COR-L47 (cell line): ENCODE measurements at regions not wholly inside any gene's neighbourhood (a gene's known extent, or its start where the extent isn't known, plus 50 kb on each side); places are given as distances from the start of the nearest gene placed in this dataset.
"Not testable (repeated sequence)": the region's sequence is repeated elsewhere in the genome, so short reads cannot be mapped to it uniquely, and the experiment has no call there.

Experiments used
- DNase-seq: peaks from one replicate; lab custom pipeline; 2025; lab: John Stamatoyannopoulos, UW

DNA sequence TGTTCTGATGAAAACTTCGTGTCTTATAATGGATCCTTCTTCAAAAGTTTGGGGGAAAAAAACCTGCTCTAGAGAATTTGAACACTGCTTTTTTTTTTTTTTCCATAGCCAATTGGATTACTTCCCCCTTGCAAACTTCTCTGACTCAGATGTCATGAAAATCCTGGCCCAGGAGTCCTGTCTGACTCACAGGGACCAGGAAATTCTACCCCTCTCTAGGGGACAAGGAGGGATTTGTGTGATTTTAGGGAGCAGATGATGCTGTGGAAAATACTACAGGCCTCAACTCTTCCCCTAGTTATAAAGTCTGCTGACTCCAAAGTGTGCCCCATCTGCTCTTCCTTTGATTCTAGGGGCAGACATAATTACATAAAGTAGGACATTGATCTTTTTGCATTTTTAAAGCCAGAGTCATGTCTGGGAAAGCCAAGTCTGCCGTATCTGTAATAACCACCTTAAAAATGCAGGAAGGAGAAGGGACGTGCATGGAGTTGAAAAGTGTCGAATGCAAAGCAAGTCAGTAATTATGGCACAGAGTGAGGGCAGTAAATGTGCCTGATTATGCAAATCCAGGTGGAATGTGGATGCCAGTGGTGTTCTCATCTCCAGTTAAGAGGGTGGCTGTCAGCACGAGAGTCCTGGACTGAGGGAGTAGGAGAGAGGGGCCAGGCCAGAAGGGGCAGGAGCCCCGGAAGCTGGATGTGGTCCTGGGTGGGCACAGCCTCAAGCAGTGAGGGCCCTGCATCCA is 144.3 kb upstream of the SULF2 start:
- no peak for DNase-seq

DNA sequence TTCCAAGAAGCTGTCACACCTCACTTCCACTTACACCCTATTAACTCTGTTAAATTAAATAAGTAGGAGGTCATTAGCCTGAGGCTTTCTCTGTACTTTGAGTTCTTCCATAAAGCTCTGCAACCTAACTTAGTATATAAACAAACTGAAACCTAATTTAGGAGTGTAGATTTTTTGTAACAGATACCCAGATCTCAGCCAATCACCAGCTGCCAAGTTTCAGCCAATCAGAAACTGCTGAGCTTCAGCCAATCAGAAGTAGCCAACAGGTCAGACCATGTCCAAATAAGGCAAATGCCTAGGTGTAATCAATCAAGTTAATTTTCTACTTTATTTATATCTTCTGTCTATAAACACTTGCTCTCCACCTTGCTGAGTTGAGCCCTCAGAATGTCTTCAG is 142.7 kb upstream of the SULF2 start:
- no peak for DNase-seq

DNA sequence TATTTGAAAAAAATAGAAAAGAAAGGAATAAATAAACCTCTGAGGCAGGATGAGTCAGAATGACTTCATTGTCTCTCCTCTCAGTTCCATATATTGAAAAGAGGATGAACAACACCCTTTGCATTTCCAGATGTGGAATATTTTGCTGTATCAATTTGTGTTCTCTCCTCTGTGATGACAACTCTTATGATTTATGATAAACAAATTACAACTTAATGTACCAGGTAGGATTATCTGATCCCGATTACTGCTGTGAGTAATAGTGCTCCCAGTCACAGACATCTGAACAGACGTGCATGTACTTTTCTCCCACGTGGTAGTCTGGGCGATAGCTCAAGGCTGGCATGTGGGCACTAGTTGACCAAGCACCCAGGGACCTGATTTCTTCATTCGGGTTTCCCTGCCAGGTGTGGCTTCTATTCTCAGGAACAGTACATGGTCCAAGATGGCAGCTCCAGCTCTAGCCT is 142.1 kb upstream of the SULF2 start:
- DNase-seq, result no peak

DNA sequence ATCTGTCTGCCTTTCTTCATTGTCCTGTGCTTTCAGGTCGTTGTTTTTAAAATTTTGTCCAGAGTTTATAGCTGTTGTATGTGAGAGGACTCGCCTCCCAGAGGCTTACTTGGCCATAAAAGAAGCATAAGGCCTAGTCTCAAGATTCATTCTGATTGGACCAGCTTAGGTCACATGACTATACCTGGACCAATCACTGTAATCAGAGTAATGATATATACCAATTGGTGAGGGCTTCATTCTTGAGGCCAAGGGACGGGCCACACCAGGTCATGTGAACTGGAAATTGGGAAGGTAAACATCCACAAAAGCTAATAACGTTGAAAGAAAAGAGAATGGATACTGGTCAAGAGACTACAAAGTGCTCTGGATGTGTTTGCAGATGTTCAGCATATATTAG is 141.4 kb upstream of the SULF2 start:
- no peak for DNase-seq

DNA sequence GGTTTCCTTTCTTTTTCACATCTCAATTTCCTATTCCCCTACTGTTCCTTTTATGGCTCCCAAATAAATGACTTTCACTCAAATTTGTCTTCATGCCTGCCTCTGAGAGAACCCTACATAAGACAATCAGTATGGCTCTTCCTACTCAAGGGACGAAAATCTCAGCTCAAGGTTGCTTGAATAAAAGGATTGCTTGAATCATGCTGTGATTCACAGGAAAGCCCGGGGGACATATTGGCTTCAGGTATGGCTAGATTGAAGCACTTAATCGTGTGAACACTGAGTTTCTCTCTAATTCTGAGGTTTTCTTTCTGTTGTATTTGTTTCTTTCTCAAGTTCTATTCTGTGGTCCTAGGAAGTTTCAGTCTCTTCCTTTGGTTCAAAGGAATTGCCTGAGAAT is 140.3 kb upstream of the SULF2 start:
- no peak for DNase-seq

DNA sequence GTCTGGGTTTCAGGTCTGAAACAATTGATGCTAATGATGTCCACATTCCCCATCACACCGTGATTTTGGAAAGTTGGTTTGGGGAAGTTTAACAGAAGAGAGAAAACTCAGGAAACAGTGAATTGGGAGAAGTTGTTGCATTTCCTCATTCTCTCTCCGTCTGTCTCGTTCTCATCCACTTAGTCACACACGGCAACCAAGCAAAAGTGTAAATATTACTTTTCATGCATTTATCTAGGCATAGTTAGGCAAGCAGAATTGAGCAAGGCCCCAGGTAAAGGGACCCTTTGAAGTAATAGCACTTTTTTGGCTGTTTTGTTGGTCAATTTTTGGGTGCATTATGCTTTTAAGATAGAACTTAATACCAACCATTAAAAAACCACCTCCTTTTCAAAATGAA is 137.0 kb upstream of the SULF2 start:
- DNase-seq, result no peak

DNA sequence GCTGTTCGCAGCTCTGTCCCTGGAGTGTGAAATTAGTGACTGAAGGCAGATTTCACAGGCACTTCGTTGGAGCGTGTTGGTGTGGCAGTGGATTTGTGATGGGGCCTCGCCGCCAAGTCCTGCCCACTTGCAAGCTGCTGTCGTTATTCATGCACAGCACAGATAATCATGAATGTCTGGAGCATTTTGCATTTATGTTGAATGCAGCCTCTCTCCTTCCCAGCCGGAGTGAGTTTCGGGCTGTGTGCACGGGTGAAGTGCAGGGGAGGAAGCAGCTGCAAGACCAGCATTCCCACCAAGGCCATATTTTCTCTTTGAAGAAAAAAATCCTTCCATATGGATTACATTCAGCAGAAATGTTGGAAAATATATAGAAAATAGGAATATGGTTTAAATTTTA is 136.5 kb upstream of the SULF2 start:
- not testable (repeated sequence) for DNase-seq

DNA sequence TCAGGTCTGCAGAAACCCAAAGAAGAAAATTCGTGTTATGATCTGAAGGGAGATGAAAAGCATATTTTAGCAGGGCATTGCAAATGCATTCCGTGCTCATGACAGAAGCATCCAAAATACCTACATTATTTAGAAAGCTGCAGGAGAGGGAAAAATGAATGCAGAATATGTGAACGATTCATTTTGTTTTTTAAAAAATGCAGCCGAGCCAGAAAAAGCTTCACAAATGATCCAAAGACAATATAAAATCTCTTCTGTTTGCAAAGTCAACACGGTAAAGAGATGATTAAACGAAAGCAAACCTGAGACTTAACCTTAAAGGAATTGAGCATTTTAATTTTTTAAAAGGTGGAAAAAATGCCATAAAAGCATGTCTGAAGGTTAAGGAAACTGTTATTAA is 136.1 kb upstream of the SULF2 start:
- DNase-seq, result no peak

DNA sequence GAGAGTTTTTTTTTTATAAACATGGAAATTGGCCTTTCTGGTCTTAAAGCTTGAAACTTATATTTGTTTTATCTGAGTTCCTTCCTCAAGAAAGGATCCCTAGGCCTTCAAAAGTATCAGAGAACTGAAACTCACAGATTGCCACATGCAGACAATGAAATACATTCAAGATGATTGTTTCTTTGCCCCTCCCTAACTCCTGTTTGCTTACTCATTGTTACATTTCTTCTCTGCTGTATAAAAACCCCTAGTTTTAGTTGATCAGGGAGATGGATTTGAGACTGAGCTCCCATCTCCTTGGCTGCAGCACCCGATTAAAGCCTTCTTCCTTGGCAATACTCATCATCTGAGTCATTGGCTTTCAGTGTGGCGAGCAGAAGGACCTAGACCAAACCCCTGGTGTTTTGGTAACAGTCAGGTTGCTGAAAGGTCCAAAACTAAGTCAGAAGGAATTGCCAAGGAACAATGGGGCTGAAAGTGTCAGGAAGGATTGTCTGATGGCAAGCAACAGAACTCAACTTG is 132.3 kb upstream of the SULF2 start:
- DNase-seq, result no peak

DNA sequence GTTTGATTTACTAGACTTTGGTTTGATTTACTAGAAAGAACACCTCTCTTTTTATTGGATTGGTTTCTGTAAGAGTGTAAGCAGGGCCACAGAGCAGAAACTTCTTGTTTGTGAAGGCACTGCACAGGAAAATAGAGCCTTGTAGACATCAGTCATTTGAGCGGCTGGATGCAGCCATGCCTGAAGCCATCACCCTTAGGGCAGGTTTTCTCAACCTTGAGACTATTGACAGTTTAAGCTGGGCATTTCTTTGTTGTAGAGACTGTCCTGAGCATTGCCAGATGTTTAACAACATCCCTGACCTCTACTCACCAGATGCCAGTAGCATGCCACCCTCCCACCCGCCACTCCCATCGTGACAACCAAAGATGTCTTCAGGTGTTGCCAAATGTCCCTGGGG is 130.2 kb upstream of the SULF2 start:
- DNase-seq, result no peak

DNA sequence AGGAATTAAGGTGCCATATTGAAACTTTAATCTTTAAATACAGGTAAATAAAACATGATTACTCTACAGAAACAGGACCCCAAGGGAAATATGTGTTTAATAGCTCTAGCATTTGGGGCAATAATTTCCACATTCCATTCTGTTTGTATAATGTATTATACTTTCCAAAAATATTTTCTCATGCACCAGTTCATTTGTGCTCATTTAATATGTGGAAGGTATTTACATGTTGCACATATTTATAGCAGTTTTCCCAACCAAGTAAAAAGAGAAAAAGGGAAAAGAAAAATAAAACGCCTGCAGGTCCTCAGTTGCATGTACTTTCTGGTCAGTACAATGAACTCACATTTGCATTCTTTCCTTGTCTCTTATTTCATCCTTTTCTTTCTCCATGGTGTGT is 129.5 kb upstream of the SULF2 start:
- DNase-seq, result no peak

DNA sequence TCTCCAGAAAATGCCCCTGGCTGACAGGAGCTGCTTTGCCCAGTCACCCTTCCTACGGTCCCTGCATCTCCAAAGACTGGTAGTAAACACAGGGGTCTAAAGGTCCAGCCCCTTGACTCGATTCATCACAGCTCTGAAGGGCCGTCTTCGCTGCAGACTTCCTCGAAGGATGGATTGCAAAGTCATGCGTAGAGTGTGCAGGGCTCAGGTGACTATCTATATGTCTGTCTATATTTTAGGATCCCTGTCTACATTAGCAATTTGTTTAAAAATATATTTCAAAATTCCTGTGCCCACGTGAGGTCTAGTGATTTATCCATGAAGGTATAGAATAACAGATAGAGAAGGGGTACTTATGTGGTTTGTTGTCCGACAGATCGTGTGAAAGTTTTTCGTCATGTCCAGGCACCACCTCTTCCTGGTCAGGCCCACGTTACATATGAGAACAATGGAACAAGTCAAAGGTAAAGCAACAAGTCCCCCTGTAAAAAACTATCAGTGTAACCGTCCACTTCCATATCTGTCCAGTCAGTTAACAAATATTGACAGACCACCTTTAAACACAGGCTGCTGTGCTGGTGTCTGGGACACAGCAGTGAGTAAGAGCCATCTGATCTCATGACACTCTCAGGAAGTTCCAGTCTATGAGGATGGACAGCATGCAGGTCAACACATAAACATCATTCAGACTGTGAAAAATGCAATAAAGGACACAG is 127.7 kb upstream of the SULF2 start:
- not testable (repeated sequence) for DNase-seq

DNA sequence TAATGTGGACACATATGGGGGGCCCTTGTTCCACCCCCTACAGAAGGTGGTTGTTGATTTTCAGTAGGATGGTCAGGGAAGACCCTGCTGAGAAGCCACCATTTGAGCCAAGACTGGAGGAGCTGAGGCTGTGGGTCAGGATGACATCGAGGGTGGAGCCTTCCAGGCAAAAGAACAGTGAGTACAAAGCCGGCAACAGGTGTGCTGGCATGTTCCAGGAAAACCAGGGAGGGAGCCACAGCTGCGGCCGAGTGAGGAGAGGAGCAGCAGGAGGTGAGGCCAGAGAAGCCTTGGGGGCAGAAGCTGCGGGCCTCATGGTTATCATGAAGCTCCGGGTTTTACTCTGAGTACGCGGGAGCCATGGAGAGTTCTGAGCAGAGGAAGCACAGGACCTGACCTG is 126.9 kb upstream of the SULF2 start:
- not testable (repeated sequence) for DNase-seq

DNA sequence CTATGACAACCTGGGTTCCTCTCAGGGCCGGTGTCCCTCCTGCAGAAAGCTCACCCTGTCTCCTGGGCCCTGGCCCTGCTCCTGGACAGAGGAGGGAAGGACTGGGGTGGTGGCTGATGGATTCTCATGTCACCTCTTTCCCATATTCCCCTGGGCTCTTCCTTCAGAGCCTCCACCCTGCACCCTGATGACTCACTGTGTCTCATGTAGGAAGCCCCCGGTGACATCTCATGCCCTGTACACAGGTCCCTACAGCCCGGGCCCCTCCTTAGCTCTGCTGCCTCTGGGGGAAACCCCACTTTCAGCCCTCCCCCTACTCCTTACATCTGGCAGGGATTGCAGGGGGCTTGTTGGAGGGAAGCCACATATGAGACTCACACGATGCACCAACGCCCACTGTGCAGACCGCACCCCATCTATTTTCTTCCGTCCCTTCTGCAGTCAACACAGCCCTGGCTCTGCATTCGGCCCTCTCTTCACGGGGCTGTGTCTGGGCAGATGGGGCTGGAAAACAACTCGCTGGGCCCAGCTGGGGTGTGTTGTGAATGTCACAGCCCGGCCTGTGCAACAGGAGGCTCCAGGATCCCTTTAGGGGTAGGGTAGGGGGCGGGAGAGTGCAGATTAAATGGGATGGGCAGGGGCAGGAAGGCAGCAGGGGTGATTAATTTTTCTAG is 124.6 kb upstream of the SULF2 start:
- not testable (repeated sequence) for DNase-seq

DNA sequence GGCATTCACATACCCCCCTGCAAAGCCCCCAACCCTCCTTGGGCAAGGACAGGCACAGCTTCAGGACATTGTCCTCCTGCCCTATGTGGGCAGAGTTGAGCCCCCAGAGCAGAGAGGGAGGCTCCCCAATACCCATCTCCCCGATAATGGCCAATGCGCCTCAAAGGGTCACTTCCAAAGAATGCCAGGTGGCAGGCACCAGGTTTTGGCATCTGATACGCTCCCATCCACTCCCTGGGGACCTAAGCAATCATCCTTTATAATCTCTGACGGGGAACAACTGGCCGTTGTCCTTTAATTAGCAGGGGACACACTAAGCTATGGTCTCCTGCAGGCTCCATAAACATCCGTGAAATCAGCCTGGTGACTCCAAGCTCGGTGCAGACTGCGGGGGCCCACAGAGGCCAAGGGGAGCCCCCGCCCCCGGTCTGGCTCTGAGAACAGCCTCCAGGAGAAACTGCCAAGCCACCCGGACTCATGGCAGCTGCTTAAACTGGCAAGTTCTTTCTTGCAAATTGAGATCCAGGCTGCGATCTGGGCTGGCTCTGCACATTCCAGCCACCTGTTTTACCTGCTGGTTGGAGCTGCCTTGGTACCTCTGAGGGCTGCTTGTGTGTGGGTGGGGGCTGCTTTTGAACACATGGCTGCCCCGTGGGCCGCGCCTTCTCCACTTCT is 123.2 kb upstream of the SULF2 start:
- not testable (repeated sequence) for DNase-seq

DNA sequence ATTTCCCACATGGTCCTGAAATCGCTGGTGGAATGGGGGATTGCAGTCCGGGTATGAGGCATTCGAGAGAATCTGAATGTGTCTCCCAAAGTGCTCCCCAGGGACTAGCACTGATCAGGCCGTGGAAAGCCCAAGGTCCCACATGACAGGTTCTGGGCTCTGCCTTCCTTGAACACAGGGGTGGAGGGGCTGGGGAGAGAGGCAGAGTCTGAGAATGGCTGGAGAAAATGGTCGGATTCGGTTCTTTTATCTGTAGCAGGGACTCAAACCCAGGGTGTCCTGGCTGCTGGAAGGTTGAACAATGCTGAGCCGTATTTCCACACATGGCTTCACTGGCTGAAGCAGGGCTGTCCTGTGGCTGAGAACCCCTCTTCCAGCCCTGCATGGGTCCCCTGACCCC is 122.7 kb upstream of the SULF2 start:
- DNase-seq, result not testable (repeated sequence)

DNA sequence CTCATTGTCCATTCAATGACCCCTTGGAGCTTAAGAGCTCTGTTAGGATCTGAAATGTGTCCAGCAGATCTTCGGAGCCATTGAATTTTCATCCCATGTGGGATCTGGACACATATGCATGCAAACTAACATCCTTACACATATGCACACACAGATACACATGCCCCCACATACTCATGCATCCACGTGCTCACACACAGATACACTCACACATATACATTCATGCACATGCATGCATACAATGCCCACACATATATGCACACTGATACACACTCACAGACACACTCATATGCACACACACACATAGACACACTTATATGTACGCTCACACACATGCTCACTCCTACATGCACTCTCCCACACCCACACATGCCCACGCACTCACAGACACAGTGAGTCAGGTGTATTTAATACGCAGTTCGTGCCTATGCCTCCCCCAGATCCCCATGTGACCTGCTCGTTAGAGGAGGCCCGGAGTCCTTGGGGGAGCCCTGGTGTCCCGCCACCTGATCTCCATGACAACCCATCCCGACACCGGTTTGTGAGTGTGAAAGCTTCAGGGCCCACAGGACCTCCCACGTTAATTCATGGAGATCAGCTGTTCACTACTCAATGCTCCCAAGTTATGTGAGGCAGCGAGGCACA is 121.9 kb upstream of the SULF2 start:
- no peak for DNase-seq

DNA sequence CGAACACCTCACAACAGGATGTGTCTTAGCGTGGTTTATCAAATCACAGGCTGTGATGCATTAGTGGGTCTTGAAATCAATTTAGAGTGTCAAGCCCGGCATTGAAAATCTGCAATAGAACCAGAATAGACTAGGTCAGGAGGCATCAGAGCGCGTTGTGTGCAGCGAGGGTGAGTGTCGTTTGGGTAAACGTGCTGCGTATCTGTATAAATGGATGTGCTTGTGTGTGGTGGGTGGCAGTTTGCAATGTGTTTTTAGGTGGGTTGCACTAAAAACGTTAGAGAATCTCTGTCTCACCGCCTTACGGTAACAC is 121.0 kb upstream of the SULF2 start:
- DNase-seq, result no peak

DNA sequence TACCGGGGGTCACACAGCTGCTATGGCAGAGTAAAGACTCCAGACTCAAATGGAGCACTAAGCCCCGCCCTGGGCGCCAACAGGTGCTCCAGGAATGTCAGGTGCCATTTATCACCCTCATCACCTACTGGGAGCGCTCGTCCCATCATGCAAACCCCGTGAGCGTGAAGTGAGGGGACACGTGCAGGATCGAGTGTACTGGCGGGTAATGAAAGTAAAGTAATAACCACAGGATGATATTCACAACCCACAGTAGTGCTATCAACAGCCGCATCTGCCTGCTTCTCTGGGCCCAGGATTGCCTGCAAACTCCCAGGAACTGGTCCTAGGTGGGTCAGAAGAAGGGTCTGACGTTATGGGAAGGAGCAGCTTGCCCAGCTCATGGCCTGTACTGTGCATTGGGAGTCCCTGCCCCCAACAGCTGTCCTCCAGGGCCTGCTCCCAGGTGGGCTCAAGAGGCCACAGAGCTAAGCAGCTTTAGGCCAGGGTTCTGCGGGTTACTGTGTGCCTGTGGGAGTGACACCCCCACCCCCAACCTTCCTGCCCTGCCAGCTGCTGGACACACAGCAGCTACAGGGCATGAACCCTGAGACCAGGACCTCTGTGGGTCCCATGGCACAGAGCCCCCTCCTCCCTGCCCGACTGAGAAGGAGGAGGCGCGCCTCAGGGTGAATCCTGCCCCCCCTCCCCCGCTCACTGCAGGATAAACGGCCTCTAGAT is 120.5 kb upstream of the SULF2 start:
- no peak for DNase-seq

DNA sequence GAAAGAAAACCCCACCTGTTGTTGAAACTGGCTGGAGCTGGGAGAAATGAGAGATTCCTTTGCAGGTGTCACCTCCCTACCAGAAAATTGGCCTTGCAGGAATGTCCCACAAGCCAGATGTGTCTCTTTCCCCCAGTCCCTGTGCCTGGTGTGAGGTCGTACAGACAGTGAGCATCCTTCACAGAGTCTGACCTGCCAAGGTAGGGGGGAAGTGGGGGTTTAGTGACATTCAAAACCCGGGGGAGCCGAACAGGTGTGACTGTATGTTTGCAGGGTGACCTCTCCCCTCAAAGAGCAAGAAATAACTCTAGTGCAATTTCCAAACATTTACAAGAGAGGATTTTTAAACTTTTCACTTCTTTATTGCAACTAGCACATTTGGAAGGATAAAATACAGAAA is 117.7 kb upstream of the SULF2 start:
- not testable (repeated sequence) for DNase-seq

DNA sequence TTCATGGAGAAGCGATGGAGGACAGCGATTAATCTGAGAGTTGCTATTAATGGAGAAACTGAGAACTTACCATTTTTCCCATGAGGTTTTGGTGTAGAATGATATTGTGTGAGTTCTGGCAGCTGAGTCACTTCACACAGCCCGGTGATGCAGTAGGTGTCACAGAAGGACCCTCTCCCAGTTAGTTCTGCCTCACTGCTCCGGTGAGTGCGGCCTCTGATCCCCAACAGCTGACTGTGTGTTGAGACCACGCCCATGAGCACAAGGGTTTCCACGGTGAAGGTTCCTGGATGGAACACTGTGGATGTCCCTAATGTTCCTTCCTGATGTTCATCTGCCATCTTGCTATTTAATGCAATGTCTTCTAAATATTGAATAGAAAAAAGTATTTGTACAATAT is 114.0 kb upstream of the SULF2 start:
- DNase-seq, result not testable (repeated sequence)
